Fibroblast of the aortic adventitia (primary cell): ENCODE measurements at regions not wholly inside any gene's neighbourhood (a gene's known extent, or its start where the extent isn't known, plus 50 kb on each side); places are given as distances from the start of the nearest gene placed in this dataset.

Experiments used
- DNase-seq: peaks from one replicate; pipeline ENCODE4 v3.0.0-alpha.2; 2010; ENCODE audit warnings: low read depth
- H3K4me3 ChIP-seq: 2 replicates; pipeline ENCODE4 v1.5.1; 2011; ENCODE audit warnings: low read depth, mild to moderate bottlenecking, control low read depth, low read length, moderate library complexity
- CTCF ChIP-seq: IDR thresholded peaks from 2 replicates; pipeline ENCODE4 v1.5.1; 2011; ENCODE audit warnings: mild to moderate bottlenecking, low read length, control low read depth, inconsistent platforms; ENCODE audit not compliant: insufficient read depth

GRCh38 chr12:58728397-58728796 is 191.9 kb downstream of the LRIG3 start:
- no peak for DNase-seq
- TF ChIP-seq CTCF, result no peak
- H3K4me3 ChIP-seq, result no peak overlapping the region

GRCh38 chr12:58731096-58731495 is 189.2 kb downstream of the LRIG3 start:
- H3K4me3 ChIP-seq, result no peak overlapping the region
- no peak for DNase-seq
- no peak for TF ChIP-seq CTCF

- no peak for DNase-seq
Observed at GRCh38 chr12:58732894-58733293, 187.4 kb downstream of the LRIG3 start.

GRCh38 chr12:58741226-58741625 is 179.1 kb downstream of the LRIG3 start:
- no peak overlapping the region for H3K4me3 ChIP-seq
- TF ChIP-seq CTCF, result no peak
- DNase-seq, result no peak

More at GRCh38 chr12:58732894-58733293, 187.4 kb downstream of the LRIG3 start:
- TF ChIP-seq CTCF, result no peak
- no peak overlapping the region for H3K4me3 ChIP-seq

- H3K4me3 ChIP-seq, result no peak overlapping the region
- DNase-seq, result peak; percentile 15
- TF ChIP-seq CTCF, result no peak
Observed at GRCh38 chr12:58745348-58746125, 174.8 kb downstream of the LRIG3 start.

- no peak for DNase-seq
- H3K4me3 ChIP-seq, result no peak overlapping the region
- TF ChIP-seq CTCF, result no peak
Observed at GRCh38 chr12:58747533-58747932, 172.8 kb downstream of the LRIG3 start.

- peak; percentile 76 for DNase-seq
- no peak for TF ChIP-seq CTCF
- no peak overlapping the region for H3K4me3 ChIP-seq
Observed at GRCh38 chr12:58750484-58750883, 169.8 kb downstream of the LRIG3 start.
